Ishikawa (cell line): ENCODE measurements at regions not wholly inside any gene's neighbourhood (a gene's known extent, or its start where the extent isn't known, plus 50 kb on each side); places are given as distances from the start of the nearest gene placed in this dataset.

Source experiments
- CEBPB ChIP-seq: IDR thresholded peaks from 2 replicates; pipeline ENCODE4 v1.6.1; 2012
- CREB1 ChIP-seq: IDR thresholded peaks from 2 replicates; pipeline ENCODE4 v1.6.1; 2012; ENCODE audit warnings: low read depth
- EGR1 ChIP-seq: IDR thresholded peaks from 2 replicates; pipeline ENCODE4 v1.6.1; 2012
- EP300 ChIP-seq: IDR thresholded peaks from 2 replicates; pipeline ENCODE4 v1.6.1; 2012; ENCODE audit warnings: borderline replicate concordance
- FOXM1 ChIP-seq: IDR thresholded peaks from 2 replicates; pipeline ENCODE4 v1.6.1; 2012; ENCODE audit warnings: low read depth, borderline replicate concordance
- MAX ChIP-seq: IDR thresholded peaks from 2 replicates; pipeline ENCODE4 v1.6.1; 2012
- NFIC ChIP-seq: IDR thresholded peaks from 2 replicates; pipeline ENCODE4 v1.6.1; 2012
- RAD21 ChIP-seq: IDR thresholded peaks from 2 replicates; pipeline ENCODE4 v1.6.1; 2012; ENCODE audit warnings: low read depth
- REST ChIP-seq: IDR thresholded peaks from 2 replicates; pipeline ENCODE4 v1.6.1; 2012; ENCODE audit warnings: low read depth, mild to moderate bottlenecking
- TAF1 ChIP-seq: IDR thresholded peaks from 2 replicates; pipeline ENCODE4 v1.6.1; 2012; ENCODE audit warnings: low read depth, mild to moderate bottlenecking
- TCF12 ChIP-seq: IDR thresholded peaks from 2 replicates; pipeline ENCODE4 v1.6.1; 2012; ENCODE audit warnings: low read depth
- TEAD4 ChIP-seq: IDR thresholded peaks from 2 replicates; pipeline ENCODE4 v1.6.1; 2012
- USF1 ChIP-seq: IDR thresholded peaks from 2 replicates; pipeline ENCODE4 v1.6.1; 2012
- YY1 ChIP-seq: IDR thresholded peaks from 2 replicates; pipeline ENCODE4 v1.6.1; 2012; ENCODE audit warnings: low read depth
- ZBTB7A ChIP-seq: IDR thresholded peaks from 2 replicates; pipeline ENCODE4 v1.6.1; 2012; ENCODE audit warnings: low read depth

GRCh38 chr9:20082406-20082805 is 293.6 kb upstream of the SLC24A2 start:
- TF ChIP-seq NFIC (no peak), RAD21 (no peak), TEAD4 (no peak), TAF1 (no peak), USF1 (no peak)

GRCh38 chr9:20078246-20078645 is 289.4 kb upstream of the SLC24A2 start:
- TF ChIP-seq EP300 (no peak), USF1 (no peak), YY1 (no peak), TCF12 (no peak), ZBTB7A (no peak), TAF1 (no peak), NFIC (no peak), RAD21 (no peak), CREB1 (no peak), TEAD4 (no peak), FOXM1 (no peak), EGR1 (no peak), REST (no peak), MAX (no peak), CEBPB (no peak)

GRCh38 chr9:20074291-20074690 is 285.5 kb upstream of the SLC24A2 start:
- TF ChIP-seq EP300 (no peak), EGR1 (no peak), TCF12 (no peak), USF1 (no peak), REST (no peak), FOXM1 (no peak)

- TF ChIP-seq TAF1: no peak
- TF ChIP-seq YY1: no peak
- TF ChIP-seq FOXM1: no peak
- TF ChIP-seq CEBPB: no peak
Measured at GRCh38 chr9:20070336-20070735, 281.5 kb upstream of the SLC24A2 start.

GRCh38 chr9:20065796-20066700 is 277.2 kb upstream of the SLC24A2 start:
- no peak for TF ChIP-seq CEBPB
- TF ChIP-seq USF1: no peak
- no peak for TF ChIP-seq TAF1
- TF ChIP-seq CREB1: no peak
- no peak for TF ChIP-seq ZBTB7A
- no peak for TF ChIP-seq EGR1
- TF ChIP-seq EP300: no peak
- no peak for TF ChIP-seq RAD21
- no peak for TF ChIP-seq TEAD4
- TF ChIP-seq TCF12: no peak
- TF ChIP-seq FOXM1: no peak
- TF ChIP-seq REST: no peak
